GM18907 (cell line): ENCODE measurements at regions not wholly inside any gene's neighbourhood (a gene's known extent, or its start where the extent isn't known, plus 50 kb on each side); places are given as distances from the start of the nearest gene placed in this dataset.

Experiments
- ATAC-seq: cut with Tn5 transposase; IDR thresholded peaks from one replicate; pipeline ENCODE4 v1.9.1; 2021; ENCODE audit warnings: mild to moderate bottlenecking, moderate library complexity; ENCODE audit not compliant: unreplicated experiment

DNA sequence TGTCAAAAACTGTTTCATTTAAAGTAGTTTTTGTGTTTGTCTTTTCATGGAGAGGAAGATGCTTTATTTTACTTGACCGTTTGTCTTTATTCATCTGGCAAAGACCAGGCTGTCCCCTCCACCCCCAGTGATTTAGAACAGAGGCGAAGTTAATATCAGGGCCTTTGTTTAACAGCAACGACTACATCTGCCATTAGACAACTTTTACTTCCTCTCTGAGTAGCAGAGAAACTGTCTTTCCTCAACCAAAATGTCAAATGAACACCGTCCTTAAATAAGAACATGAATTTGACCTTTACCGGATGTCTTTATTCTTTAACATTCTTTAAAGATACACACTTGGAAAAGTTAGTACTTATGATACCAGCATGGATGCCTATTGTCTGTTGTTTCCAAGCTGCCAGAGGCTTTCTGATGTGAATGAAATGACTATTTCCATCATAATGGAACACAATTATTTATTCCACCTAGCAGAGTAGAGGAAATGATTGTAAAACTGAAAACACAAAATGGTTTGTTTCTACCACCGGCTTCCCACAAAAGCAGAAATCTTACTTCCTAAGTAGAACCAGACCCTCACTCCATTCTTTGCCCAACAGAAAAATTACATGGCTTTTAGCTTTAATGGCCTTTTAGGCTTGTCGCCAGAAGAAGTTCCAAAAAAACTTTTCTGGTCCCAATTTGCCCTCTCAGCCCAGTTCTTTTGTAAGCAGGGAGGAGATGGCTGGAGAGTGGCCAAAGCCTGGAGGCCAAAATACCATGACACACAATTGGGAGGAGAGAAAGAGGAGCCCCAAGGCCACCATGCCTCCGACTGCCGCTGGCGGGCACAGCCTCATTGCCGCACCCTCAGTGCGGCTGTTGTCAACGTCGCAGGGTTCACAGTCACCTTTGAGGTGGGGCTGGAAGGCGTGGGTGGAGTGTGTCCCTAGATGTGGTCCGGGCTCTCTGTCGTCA, 168.5 kb downstream of the TEX36 start:
- ATAC-seq, result no peak

DNA sequence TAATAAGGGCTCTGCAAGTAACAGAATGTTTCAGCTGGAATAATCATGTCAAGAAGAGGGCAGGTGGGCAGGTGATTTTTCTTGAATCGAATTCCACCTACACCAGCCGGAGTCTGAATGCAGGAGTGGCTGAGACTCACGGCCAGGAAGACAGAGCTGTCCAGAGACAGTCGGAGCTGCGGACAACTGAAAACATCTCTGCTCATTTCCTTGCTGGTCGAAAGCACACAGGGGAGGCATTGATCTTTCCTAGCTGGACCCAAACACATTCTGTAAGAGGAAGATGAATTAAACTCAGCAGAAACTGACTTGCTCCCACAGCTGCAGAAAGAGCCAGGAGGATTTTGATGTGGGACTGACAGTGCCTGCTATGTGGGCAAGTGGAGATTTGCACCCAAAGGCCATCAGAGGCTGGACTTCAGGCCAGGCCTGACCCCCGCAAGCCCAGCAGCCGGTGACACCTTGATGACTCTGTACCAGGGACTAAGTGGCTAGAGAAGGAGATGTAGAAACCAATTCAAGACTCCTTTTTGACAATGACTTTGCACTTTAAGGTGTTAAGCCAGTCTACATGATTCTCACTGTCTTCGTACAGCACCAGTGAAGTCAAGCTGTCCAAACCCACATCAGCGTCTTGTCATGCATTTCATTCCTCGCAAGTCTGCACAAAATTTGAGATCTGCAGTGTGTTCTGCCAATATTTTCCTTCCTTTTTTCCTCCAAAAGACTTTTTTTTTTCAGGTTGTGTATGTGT, 169.4 kb downstream of the TEX36 start:
- ATAC-seq, result no peak

DNA sequence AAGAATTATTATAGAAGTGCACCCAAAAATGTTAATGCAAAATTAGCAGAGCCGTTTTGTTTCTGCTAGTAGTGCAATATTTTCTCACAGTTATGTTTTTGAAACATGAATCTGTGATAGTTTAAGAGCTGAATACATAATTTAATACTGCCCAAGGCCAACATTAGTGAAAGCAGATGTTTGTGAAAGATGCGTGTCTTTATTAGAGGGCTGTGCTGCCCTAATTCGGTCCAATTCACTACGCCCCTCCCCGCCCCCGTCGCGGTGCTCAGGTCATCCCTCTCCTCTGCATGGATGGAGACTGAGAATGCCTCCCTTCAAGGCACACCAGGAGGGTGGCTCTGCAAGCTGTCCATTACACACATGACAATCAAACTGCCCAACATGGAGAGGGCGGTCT, 172.0 kb downstream of the TEX36 start:
- no peak for ATAC-seq

- no peak for ATAC-seq
Measured at GRCh38 chr10:125505648-125506047, 177.3 kb downstream of the TEX36 start.

DNA sequence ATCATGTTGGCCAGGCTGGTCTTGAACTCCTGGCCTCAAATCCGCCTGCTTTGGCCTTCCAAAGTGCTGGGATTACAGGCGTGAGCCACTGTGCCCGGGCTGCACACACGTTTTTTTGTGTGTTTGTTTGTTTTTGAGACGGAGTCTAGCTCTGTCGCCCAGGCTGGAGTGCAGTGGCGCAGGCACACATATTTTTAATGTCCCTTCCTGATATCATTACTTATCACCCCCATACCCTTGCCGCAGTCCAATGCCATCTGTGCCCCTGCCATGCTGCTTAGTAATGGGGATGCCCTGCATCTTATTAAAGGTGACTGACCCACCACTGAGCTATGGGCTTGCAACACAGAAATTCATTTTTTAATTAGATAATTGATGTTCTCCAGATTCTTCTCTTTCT, 180.7 kb downstream of the TEX36 start:
- no peak for ATAC-seq

DNA sequence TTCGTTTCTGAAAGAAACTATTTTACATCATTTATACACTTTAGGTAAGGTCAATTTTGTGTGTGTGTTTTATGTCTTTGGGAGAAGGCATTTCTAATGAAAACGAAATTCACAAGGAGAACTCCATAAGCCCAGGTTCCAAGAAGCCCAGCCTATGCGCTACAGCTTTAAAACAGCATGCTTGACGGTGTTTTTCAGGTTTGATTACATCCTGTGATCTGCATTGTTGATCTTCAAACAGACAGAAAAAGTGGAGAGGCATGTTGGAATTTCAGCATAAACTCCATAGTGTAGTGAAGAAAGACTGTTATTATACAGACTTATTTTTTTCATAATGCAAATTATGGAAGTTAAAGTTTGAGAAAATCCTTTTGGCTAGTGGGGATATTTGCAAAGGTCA, 187.6 kb downstream of the TEX36 start:
- ATAC-seq, result no peak

DNA sequence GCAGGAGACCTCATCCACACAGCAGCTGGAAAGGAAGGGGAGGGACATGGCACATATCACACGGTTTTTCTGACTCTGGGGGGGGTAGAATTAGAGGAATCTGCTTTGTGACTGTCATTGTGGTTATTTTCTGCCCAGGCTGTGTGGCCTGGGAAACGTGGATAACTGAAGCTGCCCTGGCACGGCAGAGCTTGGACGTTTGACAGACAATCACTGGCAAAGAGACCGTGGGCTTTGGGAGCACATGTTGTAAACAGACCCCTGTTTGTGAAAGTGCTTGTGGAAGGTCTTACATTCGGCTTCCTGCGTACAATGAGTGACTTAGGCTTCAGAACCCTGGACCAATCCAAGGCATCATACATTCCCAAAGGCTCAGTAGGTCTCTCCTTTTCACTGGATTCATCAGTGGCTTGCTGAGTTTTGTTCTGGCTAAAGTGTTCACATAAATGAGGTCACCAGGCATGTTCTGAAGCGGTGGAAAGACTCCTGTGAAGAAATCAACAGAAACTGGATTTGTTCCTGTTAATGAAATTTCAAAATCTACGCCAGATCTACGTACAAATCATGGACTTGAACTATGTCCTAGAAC, 188.2 kb downstream of the TEX36 start:
- ATAC-seq, result no peak

GRCh38 chr10:125491381-125491780, 191.6 kb downstream of the TEX36 start:
- no peak for ATAC-seq

- no peak for ATAC-seq
Measured at GRCh38 chr10:125489731-125490130, 193.2 kb downstream of the TEX36 start.

DNA sequence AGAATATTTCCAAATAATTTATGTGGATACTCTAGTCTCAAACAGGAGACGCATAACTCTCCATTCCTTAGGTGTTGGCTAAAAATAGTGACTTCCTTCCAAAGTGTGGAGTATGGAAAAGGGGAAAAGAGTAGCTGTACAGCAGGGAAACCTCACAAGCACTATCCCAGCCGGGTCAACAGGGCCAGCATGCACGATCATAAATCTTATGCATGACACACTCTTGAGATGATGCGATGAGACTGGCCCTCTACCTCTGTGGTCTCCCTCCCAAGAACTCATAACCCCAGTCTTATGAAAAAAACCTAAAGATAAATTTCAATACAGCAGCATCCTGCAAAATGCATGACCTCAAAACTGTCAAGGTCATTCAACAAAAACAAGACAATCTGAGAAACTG, 197.3 kb downstream of the TEX36 start:
- no peak for ATAC-seq

DNA sequence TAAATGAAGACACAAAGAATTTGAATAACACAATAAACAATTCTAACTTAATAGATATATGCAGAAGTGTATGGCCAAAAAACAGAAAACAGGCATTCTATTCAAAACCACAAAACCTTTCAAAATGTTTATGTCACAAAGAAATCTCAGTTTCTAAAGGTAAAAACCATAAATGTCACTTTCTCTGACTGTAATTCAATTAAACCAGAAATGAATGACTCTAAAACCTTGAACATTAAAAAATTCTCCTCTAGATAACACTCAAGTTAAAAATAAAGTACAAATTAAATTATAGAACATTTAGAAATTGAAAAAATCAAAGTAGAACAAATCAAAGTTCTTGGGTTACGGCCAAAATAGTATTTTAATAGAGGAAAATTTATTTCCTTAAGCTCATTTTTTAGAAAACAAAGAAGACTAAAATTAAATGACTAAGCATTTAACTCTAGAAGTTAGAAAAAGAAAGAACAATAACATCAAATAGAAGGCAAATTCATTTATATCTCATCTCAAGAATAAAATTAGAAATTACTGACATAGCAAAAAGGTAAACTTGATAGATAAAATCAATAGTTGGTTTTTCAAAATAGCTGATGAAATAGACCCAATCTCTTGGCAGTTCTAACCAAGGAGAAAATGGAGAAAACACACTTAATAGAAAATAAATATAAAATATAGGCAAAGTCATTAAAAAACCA, 198.8 kb downstream of the TEX36 start:
- no peak for ATAC-seq

DNA sequence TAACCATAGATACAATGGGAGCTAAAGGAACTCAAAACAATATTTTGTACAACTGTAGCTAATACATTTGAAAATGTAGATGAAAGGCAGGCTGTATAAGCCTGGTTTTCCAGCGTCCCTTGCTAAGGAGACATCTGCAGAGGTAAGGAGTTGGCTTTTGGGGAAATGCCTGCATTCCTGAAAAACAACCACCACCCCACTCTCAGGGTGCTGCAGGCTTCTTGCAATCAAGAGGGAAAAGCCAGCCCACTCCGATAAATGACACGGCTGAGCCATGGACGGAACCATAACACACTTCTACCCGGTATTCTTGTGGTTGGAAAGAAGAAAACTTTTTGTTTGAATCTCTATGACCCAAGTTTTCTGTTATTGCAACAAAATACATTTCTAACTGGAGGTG, 200.3 kb downstream of the TEX36 start:
- no peak for ATAC-seq

- ATAC-seq, result no peak
Measured at GRCh38 chr10:125482108-125482507, 200.9 kb downstream of the TEX36 start.

- no peak for ATAC-seq
Measured at GRCh38 chr10:125479059-125479458, 203.9 kb downstream of the TEX36 start.

DNA sequence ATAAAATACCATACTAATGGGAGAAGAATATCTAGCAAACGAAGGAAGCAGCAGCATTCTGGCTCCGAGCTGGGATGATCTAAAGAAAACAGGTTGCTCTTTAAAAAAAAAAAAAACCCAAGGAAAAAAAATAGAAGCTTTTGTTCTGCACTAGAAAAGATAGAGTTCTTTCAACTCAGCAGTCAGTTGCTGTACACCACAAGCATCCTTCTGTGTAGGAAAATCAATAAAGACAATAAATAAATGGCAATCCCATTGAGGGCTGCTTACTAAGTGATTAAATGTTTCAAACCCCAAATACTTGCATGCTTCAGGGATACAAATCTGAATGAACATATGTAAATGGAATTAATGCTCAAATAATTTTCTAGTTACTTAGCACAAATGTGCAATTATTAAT, 207.1 kb downstream of the TEX36 start:
- no peak for ATAC-seq

GRCh38 chr10:125473143-125473793, 209.7 kb downstream of the TEX36 start:
- no peak for ATAC-seq

GRCh38 chr10:125472010-125472607, 210.9 kb downstream of the TEX36 start:
- ATAC-seq, result no peak

- ATAC-seq, result no peak
Measured at GRCh38 chr10:125468278-125468677, 214.7 kb downstream of the TEX36 start.

DNA sequence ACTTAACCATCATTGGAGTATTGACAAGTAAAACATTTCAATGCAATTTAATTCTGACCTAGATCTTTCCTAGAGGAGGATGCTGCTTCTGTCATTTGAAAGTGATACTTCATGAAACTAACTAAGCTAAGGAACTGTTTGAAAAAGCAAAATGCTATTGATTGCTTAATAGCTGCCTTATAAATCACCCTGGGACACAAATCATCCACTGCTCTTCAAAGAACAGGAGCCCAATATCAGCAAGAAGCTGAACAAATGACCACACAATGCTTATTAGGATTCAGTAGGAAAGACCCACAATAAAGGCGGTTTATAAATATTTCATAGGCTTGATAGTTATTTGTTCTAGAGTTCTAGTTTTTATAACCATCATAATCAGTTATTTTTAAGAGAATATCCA, 216.3 kb downstream of the TEX36 start:
- no peak for ATAC-seq

DNA sequence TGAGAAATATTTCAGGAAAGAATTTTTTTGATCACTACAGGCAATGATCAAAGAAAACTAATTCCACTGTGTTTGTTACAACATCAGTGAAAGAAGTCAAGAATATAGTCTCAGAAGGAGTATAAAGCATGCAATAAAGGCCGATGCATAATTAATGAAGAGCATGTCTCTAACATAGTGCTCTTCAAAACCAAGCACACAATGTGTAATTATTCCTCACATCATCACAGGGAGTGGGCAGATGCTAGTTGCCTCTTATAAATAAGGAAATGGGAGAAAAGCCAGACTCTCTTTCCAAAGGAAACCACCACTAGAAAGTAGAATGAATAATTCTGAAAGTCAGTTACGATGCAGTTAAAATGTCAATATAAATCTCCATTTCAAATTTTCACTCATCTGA, 220.1 kb downstream of the TEX36 start:
- ATAC-seq, result no peak
